ENCODE measurements at regions not wholly inside any gene's neighbourhood (a gene's known extent, or its start where the extent isn't known, plus 50 kb on each side); places are given as distances from the start of the nearest gene placed in this dataset.
A peak's percentile ranks its signal among the peaks of the same experiment; 100 is the strongest.

DNA sequence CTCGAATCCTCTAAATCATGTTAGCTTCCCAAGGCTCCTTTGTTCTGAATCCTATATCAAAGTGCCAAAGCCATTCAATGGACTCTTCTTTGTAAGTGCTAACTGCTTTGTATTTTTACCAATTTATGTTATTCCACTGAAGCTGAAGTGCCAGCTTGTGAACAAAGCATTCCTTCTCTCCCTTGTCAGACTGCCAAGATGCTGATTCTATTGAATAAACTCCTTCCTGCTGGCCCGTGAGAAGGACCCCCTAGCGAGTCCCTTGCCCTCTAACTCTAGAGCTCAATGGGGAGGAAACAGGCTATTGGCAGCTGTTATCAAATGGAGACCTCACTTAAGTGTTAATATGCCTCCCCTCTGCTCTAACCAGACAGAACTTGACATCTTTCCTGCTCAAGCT is 1097.9 kb upstream of the CNTNAP5 start:
- TF ChIP-seq CTCF (IDR thresholded peaks at IDR 0.05) (no peak), EZH2phosphoT487 (IDR thresholded peaks at IDR 0.05) (peak; percentile 66), EZH2 (IDR thresholded peaks at IDR 0.05) (no peak)

All from neural progenitor cell (in vitro differentiated cells).